NCI-H1694 (cell line): ENCODE measurements at regions not wholly inside any gene's neighbourhood (a gene's known extent, or its start where the extent isn't known, plus 50 kb on each side); places are given as distances from the start of the nearest gene placed in this dataset.
"Not testable (repeated sequence)": the region's sequence is repeated elsewhere in the genome, so short reads cannot be mapped to it uniquely, and the experiment has no call there.

Experiments
- DNase-seq: peaks from one replicate; lab custom pipeline; 2025; lab: John Stamatoyannopoulos, UW

DNA sequence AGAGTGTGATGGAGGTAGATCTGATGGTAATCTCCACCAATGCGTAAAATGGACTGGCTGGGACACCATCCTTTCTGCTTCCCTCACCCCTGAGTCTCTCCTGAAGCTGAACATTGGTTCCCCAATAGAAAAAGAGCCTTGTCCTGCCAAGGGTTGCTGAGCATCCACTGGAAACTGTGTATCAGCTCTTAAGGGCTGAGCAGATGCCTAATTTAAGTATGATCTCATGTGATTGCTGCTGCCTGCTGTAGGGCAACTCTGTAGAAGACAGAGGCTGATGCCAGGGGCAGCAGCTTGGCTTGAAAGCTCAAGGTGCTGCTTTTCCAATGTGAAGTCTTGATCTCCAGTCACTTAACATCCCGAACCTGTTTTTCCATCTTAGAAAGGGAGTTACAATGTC, 310.3 kb upstream of the CCL2 start:
- DNase-seq = no peak

DNA sequence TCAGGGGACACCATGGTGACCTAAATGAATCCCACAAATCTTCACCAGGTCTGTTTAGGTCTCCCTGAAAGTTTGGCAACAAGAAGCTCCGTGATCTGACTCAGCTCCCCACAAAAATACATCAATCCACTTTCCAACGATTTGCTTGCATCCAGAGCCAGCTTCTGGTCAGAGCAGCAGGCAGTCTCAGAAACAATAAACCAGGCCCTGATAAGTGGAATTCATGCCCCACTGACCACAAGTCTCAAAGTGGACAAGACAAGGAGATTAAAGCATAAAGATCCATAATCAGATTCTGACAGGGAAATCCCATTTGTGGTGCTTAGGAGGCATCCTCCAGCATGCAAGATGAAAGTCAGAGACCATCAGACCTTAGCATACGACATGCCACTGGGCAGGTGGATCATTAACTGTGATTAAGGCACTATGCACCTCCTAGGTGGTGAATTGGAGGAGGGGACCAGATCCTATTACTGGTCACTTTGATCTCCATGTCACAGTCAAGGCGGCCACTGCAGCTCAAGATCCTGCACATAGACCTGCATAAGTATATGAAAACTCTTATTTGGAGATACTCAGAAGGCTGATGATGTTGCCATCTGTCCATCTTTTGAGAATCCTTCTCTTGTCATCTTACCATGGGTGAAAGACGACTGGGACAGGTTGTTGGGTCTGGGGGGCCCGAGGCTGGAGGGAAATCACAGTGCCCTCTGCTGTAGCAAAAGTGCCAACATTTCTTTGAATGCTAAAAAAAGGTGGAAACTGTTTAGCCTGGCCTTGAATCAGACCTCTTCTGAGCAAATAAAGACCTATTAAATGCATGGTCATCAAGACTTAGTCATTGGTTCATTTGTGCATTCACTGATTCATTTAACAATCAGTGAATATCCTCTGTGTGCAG, 309.2 kb upstream of the CCL2 start:
- no peak for DNase-seq

DNA sequence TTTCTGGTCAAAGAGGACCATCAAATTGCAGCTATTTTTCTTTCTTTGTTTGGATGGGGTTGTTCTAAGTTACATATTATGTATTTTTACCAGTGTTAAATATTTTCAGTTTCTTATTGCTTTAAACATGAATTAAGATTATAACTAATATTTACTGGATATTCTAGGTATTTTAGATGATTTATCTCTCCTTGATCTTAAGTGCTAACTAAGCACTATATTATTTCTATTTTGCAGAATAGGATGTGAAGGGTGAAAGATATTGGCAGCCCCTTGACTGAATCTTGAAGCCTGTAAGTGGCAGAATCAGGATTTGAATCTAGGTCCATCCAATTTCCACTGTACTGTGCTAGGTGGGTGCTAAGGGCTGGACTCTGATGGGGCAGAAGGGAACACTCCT, 307.3 kb upstream of the CCL2 start:
- DNase-seq = no peak

DNA sequence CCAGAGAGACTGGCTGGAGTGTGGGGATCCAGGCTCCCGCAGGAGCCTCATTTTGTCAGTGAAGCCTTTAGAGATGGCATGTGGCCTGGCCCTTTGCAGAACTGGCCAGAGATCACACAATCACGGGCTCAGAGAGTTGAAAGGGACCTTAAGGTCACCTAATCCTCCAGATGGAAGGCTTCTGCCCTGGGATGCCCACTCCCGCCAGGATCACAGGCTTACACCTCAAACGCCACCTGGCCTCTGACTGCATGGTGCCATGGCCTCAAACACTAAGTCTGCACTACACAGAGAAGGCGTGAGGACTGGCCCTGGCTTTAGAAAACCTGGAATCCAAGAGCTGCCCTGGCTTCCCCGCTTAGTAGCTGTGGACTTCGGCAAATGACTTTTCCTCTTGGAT, 306.8 kb upstream of the CCL2 start:
- no peak for DNase-seq

DNA sequence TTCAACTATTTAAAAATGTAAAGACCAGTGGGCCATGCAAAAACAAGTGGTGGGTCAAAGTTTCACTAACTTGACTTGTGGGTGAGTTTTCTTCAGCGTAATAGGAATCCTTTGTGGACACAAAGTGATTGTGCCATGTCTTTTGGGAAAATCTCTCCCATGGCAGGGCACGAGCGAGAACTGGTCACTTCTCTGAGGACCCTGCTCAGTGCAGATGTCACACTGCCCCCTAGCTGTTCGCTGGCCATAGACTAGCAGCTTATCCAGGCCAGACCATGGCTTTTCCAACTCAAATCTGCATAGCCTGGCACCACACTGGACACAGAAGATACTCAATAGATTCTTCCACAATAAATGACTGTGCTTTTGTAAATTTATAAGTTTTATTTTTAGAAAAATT, 306.0 kb upstream of the CCL2 start:
- DNase-seq = no peak

DNA sequence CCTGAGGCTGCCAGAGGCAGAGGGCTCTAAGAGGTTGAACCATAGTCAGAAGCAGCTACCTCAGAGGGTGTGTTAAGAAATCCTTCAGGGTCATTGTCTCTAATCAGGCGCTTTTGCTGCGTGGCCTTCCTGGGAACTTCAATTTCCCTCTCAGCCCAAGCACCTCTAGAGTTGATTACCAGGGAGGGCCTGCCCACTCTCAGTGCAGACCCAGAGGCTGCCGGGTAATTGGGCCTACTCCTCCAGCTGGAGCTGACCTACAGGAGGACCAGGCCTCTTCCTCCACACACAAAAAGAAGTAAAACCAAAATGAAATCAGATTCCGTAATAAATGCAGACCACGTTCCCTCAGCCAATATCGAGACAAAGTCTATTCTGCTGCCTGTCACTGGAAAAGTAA, 305.0 kb upstream of the CCL2 start:
- DNase-seq = no peak

DNA sequence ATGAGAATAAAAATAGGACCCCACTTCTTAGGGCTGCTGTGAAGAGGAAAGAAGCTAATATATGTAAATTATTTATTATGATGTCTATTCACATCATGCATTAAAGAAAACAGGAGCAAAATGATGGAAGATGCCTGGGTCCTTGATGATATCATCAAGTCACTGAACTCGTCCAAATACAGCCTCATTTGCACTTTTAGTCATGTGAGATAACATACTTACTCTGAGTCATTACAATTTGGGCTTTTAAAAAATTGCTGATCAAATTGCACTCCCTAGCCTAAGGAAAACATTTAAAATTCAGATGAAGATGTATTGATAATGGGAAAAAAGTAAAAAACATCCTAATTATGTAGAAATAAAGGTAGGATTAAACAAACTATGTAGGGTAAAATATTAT, 302.7 kb upstream of the CCL2 start:
- no peak for DNase-seq

DNA sequence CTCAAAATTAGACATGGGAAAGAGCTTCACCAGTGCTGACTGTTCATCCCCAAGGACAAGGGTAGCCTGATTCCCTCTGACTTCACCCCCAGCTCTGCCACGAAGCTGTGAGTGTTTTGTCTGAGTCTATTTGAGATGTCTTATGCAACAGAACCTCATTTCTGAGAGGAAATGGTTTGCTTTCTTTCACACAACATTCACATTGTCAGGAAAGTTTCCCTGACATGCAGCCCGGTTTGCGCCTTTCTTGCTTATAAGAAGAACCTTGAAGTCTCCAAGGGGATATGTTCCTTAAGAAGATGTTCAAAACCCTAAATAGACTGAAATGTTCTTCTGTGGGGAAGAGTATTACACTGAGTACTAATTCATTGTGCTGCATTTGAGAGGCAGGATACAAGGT, 300.5 kb upstream of the CCL2 start:
- DNase-seq = no peak

DNA sequence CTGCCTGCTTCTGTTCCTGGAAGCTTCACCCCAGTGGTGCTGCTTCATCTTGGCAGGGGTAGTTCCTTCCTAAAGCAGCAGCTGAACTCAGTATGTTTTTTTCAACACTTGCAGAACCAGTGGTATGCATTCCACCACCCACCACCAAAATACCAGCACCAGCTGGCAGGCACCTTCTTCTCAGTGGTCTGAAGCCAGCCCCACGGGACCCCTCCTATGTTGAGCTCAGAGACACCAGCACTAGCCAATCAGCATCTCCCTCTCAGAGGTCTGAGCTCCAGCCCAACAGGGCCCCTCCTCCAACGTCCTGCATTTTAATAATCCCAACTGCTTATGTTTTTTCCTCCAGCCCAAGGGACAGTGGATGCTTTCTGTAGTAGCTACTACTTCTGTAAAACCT, 299.6 kb upstream of the CCL2 start:
- no peak for DNase-seq

DNA sequence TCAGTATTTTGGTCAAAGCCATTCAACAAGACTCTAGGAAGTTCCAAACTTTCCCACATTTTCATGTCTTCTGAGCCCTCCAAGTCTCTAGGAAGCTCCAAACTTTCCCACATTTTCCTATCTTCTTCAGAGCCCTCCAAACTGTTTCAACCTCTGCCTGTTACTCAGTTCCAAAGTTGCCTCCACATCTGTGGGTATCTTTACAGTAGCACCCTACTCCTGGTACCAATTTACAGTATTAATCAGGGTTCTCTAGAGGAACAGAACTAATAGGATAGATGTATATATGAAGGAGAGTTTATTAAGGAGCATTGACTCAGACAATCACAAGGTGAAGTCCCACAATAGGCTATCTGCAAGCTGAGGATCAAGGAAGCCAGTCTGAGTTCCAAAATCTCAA, 296.0 kb upstream of the CCL2 start:
- DNase-seq = not testable (repeated sequence)

DNA sequence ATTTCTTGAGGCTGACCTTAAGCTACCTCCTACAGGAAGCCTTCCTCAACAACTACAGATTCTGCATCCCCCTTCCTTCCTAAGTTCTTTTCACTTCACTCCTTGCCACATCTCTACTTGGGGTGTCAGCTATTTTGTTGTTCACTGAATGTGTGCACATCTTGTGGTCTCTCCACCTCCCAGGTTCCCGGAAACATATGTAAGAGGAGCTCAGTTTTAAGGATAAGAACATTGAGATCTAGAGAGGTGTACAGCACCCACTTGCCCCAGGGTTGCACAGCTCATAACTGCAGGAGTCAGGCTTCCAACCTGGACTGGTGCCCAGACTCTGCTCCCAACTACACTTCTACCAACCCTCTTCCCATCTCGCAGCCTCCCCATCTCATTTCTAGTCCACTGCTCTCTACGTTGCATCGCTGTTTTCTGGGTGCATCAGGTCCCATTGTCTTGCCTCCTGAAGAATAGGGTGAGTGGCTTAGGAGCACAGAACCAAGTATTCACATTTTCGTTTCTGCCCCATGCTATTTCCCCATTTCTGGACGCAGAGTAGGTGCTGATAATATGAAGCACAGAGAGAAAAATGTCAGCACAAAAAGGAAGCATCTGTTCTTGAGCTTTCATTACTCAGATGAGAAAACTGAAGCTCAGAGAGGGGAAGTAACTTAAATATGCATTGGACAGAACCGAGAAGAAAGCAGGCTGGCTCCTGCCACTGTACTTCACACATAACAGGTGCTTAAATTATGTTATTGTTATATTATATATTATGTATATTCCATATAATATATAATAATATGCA, 292.0 kb upstream of the CCL2 start:
- peak; percentile 38 for DNase-seq

DNA sequence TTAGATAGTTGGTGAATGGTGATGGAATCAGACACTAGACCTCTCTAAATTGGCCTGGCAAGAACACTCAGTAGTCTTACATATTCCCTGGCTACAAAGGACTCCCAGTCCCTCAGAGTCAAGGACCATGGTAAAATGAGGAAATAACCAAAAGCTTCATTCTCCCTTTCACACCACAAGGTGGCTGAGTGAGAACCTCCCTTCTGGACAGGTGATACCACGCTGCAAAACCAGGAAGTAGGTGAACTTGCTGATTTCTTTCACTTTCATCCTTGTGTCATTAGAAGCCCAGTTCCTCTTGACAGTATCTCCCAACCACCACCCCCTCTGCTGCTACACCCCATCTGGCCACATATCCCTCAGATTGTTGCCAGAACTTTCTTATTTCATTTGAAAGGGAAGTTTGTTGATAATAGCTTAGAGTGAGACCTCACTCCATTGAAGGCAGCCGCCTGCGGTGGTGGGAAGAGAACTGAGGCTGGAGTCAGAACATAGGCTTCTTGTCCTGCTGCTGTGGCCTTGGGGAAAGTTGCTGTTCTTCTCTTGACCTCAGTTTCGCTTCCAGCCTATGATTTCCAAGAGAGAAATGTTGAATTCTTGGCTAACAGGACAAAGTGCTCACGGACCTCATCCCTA, 290.6 kb upstream of the CCL2 start:
- DNase-seq = no peak

DNA sequence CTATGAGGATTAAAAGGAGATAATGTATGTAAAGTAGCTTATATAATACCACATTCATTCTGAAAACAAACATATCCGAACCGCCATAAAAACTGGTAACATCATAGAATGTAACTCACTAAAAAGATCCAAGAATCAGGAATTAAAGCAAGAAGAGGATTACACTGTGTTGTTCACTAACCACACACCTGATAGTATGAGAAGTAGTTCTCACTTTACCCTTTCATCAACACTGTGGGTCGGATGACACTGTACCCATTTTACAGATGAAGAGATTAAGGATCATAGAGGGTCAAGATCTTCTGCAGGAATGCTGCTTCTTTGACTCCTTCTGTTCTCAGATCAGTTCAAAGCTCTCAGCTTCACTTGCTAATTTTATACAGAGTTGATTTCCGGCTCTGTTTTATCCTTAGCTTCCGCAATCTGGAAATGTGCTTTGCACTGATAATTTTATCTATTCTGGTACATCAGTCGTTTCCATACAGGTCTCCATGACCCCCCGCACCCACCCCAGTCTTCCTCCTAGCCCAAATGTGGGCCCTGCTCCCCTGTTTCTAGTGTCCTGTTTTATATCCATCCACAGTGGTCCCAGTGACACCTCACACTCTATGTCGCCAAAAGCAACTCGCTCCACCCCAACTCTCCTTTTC, 288.6 kb upstream of the CCL2 start:
- DNase-seq = no peak

DNA sequence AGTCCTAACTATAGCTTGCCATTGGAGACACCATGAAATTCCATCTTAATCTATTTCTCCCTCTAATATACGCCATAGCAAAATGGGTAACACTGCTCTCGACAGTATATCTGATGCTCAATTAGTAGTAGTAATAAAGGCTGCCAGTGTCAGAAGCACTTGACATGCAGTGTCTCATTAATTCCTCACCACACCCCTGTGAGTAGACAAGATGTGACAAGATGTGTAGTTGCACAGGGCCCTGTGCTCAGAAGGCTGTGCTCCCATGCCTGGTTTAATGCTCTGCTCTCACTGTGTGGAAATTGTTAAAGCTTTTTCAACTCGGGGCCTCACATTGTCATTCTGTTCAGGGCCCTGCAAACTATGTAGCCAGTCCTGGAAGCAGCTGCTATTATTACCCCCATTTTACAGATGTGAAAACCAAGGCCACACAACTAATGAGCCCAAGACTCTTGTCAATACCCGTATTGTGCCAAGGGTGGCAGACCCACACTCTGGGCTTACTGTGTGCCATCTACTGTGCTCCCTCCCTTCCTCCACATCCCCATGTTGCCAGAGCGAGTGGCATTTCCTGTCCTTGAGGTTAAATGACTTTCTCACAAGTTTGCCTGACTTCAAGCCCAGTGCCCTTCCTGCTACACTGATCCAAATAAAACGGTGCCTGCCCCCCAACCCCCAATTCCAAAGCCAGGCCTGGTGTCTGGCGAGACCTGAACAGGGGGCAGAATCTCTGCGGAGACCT, 287.3 kb upstream of the CCL2 start:
- no peak for DNase-seq

DNA sequence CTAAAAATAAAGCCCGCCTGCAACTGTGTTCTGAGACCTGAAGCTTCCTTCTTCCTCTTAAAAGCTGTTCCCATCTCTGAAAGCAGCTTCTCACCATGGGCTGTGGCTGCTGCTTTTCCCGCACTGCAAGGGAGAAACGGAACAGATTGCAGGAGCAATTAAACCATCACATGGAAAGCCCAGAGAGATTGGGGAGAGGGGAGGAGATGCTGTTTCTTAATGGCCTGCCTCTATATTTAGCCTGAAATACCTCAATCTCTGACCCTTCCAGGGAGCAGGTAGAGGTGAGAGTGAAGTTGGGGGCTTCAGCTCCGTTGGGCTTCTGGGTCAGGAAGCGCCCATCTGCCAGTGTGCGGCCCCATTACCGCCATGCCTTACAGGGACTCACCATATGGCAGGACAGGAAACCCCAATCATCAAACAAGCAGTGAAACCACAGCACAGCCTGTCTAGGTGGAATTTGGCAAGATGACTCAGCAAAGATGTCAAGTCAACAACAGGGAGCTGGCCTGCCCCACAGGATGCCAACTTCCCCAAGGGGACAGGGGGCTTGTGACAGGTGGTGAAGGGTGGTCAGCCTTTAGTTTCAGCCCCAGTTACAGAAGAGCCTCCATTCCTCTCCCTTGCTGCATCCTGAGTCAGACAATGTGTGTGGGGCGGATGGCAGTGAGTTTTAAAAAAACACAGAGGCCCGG, 286.6 kb upstream of the CCL2 start:
- DNase-seq = peak; percentile 93

DNA sequence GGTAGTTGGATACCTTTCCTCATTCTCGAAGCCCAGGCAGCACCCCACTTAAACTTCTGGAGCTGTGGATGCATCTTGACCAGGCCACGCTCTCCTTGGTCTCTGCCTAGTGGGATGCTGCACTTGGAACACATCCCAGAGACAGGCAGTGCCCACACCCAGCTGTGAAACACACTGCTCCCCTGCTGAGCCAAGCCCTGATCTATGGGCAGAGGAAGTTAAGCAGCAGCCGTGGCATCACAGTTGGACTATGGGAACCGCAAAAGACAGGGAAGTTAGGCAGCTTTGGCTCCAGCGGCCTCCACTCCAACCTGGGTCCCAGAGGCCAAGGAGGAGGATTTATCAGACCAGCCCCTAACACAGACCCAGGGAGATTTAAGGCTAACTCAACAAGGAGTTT, 284.8 kb upstream of the CCL2 start:
- DNase-seq = peak; percentile 23

DNA sequence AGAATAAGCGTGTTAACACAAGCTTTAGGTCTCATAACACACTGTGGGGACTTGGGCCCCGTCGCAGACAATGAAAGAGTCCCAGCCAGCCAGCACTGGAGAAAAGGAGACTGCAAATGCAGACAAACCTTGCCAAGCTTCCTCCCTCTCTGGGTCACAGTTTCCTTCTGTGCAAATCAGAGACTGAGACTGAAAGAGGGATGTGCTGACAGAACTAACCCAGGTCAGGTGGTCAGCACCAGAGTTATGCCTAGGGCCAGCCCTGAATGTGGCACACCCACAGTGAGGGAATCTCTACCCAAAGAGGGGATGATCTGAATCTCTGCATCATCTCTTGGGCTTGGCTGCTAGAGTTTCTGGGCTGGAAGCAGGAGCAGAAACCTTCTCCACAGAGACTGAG, 282.3 kb upstream of the CCL2 start:
- no peak for DNase-seq

DNA sequence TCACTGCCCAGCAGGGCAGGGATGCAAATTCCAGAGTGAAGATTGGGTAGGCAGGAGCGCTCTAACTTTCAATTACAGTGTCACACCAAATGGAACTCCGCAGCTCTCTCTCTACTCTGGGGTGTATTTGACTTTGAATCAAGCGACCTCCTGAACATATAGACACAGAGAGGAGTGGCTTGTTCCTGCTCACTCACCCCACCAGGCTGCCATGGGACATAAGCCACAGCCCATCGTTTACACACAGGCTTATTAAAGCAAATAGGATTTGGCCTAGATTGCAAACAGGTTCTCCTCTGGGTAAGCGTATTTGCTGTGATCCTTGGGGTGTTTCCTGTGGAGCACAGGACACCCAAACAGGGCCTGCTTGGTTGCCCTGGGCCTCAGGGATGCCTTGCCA, 281.6 kb upstream of the CCL2 start:
- no peak for DNase-seq

DNA sequence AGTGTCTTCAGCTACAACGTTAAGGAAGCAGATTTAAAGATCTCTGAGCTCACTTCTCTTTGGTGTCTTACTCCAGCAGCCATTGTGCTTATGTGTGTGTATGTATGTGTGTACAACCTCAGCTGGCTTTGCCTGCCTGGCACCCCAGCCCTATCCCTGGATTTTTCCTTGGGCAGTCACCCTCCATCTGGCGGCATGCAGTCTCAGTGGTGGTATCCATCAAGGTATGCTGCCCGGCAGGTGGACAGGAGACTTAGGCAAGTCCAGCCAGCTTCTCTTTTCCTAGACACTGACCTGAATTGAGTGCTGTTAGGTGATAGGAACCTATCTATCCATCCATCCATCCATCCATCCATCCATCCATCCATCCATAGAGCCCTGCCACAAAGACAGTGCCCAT, 280.8 kb upstream of the CCL2 start:
- DNase-seq = no peak

DNA sequence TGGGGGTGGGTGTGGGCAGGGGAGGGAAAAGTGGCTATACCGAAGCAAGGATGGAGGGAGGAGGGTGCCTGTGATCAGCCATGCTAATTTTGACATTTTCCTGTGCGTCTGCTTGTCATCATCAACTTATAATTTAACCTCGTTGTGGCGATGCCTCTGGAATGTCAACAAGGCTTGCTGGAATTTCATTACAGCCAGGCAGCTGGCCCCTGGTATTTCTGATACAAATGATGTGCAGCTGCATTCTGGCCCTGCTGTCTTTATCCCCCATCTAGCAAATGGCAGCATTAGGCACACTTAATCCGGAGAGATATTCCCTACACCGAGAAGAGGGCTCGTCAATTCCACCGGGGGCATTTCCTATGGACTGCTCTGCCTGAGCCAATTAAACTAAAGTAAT, 278.3 kb upstream of the CCL2 start:
- no peak for DNase-seq
